ENCODE measurements at regions not wholly inside any gene's neighbourhood (a gene's known extent, or its start where the extent isn't known, plus 50 kb on each side); places are given as distances from the start of the nearest gene placed in this dataset.

DNA sequence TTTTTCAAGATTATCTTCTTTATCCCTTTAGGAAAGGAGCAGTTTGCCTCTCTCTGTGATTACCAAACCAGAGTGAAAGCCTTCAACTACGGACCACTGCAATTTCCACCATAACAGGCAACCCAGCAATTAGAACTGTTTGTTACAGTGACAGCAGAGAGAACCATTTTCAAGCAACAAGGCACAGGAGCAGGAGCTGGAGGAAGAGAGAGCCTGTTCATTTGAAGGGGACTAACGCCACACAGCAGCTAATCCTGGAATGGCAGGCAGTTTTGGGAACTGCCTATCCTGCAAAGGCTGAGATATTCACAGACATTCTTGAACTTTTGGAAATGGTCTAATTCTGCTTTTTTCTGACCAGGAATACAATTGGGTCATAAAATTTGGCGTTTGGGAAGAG, 1541.9 kb upstream of the PIK3C3 start:
- Histone ChIP-seq H3K27me3 (no peaks in the 10 kb centered on the region), H3K4me3 (no peak overlapping the region), H3K36me3 (no peaks in the 10 kb centered on the region), H3K27ac (no peak overlapping the region), H3K4me1 (no peaks in the 10 kb centered on the region), H3K9me3 (no peaks in the 10 kb centered on the region)
- no peak for TF ChIP-seq EP300 (IDR thresholded peaks at IDR 0.05)
- no peak for TF ChIP-seq POLR2AphosphoS5 (IDR thresholded peaks at IDR 0.05)
- TF ChIP-seq, protein P1, sequence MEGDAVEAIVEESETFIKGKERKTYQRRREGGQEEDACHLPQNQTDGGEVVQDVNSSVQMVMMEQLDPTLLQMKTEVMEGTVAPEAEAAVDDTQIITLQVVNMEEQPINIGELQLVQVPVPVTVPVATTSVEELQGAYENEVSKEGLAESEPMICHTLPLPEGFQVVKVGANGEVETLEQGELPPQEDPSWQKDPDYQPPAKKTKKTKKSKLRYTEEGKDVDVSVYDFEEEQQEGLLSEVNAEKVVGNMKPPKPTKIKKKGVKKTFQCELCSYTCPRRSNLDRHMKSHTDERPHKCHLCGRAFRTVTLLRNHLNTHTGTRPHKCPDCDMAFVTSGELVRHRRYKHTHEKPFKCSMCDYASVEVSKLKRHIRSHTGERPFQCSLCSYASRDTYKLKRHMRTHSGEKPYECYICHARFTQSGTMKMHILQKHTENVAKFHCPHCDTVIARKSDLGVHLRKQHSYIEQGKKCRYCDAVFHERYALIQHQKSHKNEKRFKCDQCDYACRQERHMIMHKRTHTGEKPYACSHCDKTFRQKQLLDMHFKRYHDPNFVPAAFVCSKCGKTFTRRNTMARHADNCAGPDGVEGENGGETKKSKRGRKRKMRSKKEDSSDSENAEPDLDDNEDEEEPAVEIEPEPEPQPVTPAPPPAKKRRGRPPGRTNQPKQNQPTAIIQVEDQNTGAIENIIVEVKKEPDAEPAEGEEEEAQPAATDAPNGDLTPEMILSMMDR (IDR thresholded peaks at IDR 0.05), result no peak
- TF ChIP-seq POLR2A (IDR thresholded peaks at IDR 0.05), result no peak
- DNase-seq (no peak), ATAC-seq (ENCODE audit: low FRiP score in 2 of 2) (no peak)
- 40 to 56% methylated on average over 3 of the region's 3 CpGs for WGBS, 2 donors

DNA sequence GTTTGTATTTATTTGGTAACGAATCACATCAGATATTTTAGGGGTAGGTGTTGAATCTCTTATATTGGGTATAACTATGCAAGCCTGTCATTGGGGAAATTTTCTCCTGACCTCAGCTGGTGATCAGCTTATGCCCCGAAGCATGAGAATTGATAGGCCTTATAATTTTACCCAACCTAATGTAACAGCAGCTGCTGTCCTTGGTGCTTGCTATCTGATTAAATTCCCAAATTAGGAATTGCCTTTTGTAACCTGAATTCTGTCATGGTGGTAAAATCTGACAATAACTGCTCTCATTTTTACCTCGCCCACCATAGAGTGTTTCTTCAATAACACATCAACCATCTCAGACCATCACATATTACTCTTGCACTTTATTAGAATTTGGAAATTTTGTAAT, 1542.6 kb upstream of the PIK3C3 start:
- H3K9me3 ChIP-seq, result no peaks in the 10 kb centered on the region
- 77 to 86% methylated on average over 3 of the region's 3 CpGs for WGBS, 2 donors
- H3K4me3 ChIP-seq, result no peak overlapping the region
- no peak overlapping the region for H3K27ac ChIP-seq
- no peak for ATAC-seq (ENCODE audit: low FRiP score in 2 of 2)
- H3K27me3 ChIP-seq, result no peaks in the 10 kb centered on the region
- no peaks in the 10 kb centered on the region for H3K36me3 ChIP-seq
- DNase-seq, result no peak
- H3K4me1 ChIP-seq, result no peaks in the 10 kb centered on the region
- TF ChIP-seq POLR2AphosphoS5 (IDR thresholded peaks at IDR 0.05) (no peak), EP300 (IDR thresholded peaks at IDR 0.05) (no peak), POLR2A (IDR thresholded peaks at IDR 0.05) (no peak)
- TF ChIP-seq, protein P1 (IDR thresholded peaks at IDR 0.05), result no peak

DNA sequence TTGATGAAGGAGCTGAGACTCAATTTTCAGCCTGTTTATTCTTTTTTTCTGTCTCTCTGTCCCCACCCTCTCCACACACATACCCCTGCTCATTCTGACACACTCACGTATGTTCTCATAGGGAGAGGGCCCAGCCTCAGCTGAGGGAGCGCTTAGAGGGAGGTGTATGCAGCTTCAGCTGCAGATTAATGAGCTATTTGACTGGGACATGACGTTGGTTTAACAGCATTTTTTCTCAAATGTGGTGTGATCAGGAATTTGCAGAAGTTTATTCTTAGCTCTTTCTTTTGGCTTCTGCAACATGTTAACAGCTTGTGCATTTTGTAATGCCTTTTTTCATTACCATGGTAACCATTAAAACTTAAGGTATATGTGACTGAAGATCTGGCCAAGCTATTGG, 1547.1 kb upstream of the PIK3C3 start:
- Histone ChIP-seq H3K9me3 (no peaks in the 10 kb centered on the region), H3K27ac (no peak overlapping the region), H3K4me1 (no peaks in the 10 kb centered on the region), H3K4me3 (no peak overlapping the region), H3K27me3 (no peaks in the 10 kb centered on the region), H3K36me3 (no peaks in the 10 kb centered on the region)
- TF ChIP-seq POLR2A (IDR thresholded peaks at IDR 0.05), result no peak
- no peak for TF ChIP-seq POLR2AphosphoS5 (IDR thresholded peaks at IDR 0.05)
- no peak for TF ChIP-seq EP300 (IDR thresholded peaks at IDR 0.05)
- TF ChIP-seq, protein P1 (IDR thresholded peaks at IDR 0.05), result no peak
- 32 to 40% methylated on average over 3 of the region's 3 CpGs for WGBS, 2 donors
- no peak for ATAC-seq (ENCODE audit: low FRiP score in 2 of 2)
- no peak for DNase-seq

- no peak for DNase-seq
- Histone ChIP-seq H3K4me1 (no peaks in the 10 kb centered on the region), H3K27me3 (no peaks in the 10 kb centered on the region), H3K4me3 (no peak overlapping the region), H3K36me3 (no peaks in the 10 kb centered on the region), H3K9me3 (no peaks in the 10 kb centered on the region), H3K27ac (no peak overlapping the region)
- no peak for TF ChIP-seq POLR2A (IDR thresholded peaks at IDR 0.05)
- no peak for TF ChIP-seq EP300 (IDR thresholded peaks at IDR 0.05)
- TF ChIP-seq, protein P1 (IDR thresholded peaks at IDR 0.05), result no peak
- TF ChIP-seq POLR2AphosphoS5 (IDR thresholded peaks at IDR 0.05), result no peak
- ATAC-seq (ENCODE audit: low FRiP score in 2 of 2), result no peak
- WGBS, 2 donors, result 86 to 95% methylated on average over 1 of the region's 1 CpG
These were observed 1550.8 kb upstream of the PIK3C3 start for GRCh38 chr18:40404284-40404683.

DNA sequence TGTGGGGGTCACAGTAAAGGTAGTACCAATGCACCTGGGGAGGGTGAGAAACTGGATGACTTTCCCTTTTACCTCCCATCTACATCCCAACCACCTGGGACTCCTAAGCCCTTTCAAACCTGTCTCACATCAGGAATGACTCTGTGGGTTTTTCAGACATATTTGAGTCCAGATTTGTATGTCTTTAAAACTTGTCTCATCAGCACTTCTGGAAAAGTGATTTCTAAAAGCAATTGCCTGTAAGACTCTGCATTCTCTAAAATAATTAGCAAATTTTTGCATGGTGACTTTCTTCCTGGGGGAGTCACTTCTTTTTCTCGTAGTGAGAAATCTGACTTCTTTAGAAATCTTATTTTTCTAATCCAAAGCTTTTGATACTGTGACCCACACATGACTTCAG, 1553.0 kb upstream of the PIK3C3 start:
- no peak for DNase-seq
- Histone ChIP-seq H3K4me3 (no peak overlapping the region), H3K27me3 (no peaks in the 10 kb centered on the region), H3K4me1 (no peaks in the 10 kb centered on the region), H3K27ac (no peak overlapping the region), H3K9me3 (no peaks in the 10 kb centered on the region), H3K36me3 (no peaks in the 10 kb centered on the region)
- no peak for ATAC-seq (ENCODE audit: low FRiP score in 2 of 2)
- TF ChIP-seq, protein P1 (IDR thresholded peaks at IDR 0.05), result no peak
- TF ChIP-seq EP300 (IDR thresholded peaks at IDR 0.05) (no peak), POLR2AphosphoS5 (IDR thresholded peaks at IDR 0.05) (no peak), POLR2A (IDR thresholded peaks at IDR 0.05) (no peak)
- 77 to 78% methylated on average over 1 of the region's 1 CpG for WGBS, 2 donors
